DOHH2 (cell line): ENCODE measurements at regions not wholly inside any gene's neighbourhood (a gene's known extent, or its start where the extent isn't known, plus 50 kb on each side); places are given as distances from the start of the nearest gene placed in this dataset.

ENCODE experiments used
- H3F3A ChIP-seq: fragments of 200-600 bp; sonication (generic), shearing (Covaris generic); 2 replicates; pipeline ENCODE4 v1.6.0; 2016; ENCODE audit warnings: antibody characterized with exemption, mild to moderate bottlenecking; ENCODE audit not compliant: control insufficient read depth, insufficient read depth
- H3K27ac ChIP-seq: fragments of 200-600 bp; sonication (generic); 2 replicates; pipeline ENCODE4 v1.5.1; 2014; ENCODE audit warnings: low read depth, mild to moderate bottlenecking, low read length, moderate library complexity
- H3K27me3 ChIP-seq: fragments of 200-600 bp; sonication (generic); 2 replicates; pipeline ENCODE4 v1.6.1; 2014; ENCODE audit warnings: mild to moderate bottlenecking, low read length, mixed read lengths; ENCODE audit not compliant: control insufficient read depth
- H3K36me3 ChIP-seq: fragments of 200-600 bp; sonication (generic); 2 replicates; pipeline ENCODE4 v1.6.1; 2014; ENCODE audit warnings: mild to moderate bottlenecking, low read length, moderate library complexity, mixed read lengths; ENCODE audit not compliant: control insufficient read depth
- H3K4me1 ChIP-seq: fragments of 200-600 bp; sonication (generic); 2 replicates; pipeline ENCODE4 v1.6.1; 2014; ENCODE audit warnings: mild to moderate bottlenecking, low read length, mixed read lengths; ENCODE audit not compliant: control insufficient read depth
- H3K4me2 ChIP-seq: fragments of 200-600 bp; sonication (generic); 2 replicates; pipeline ENCODE4 v1.6.0; 2014; ENCODE audit warnings: mild to moderate bottlenecking, low read length, moderate library complexity
- H3K4me3 ChIP-seq: fragments of 200-600 bp; sonication (generic); 2 replicates; pipeline ENCODE4 v1.5.1; 2014; ENCODE audit warnings: mild to moderate bottlenecking, low read length, mixed read lengths
- H3K79me2 ChIP-seq: fragments of 200-600 bp; sonication (generic); 2 replicates; pipeline ENCODE4 v1.6.1; 2014; ENCODE audit warnings: mild to moderate bottlenecking, low read length, mixed read lengths; ENCODE audit not compliant: control insufficient read depth
- H3K9me2 ChIP-seq: fragments of 200-600 bp; sonication (generic); replicated peaks from 2 replicates; pipeline ENCODE4 v1.6.1; 2014; ENCODE audit warnings: mild to moderate bottlenecking, low read length, mixed read lengths; ENCODE audit not compliant: control insufficient read depth
- H3K9me3 ChIP-seq: fragments of 200-600 bp; sonication (generic); 2 replicates; pipeline ENCODE4 v1.6.1; 2014; ENCODE audit warnings: antibody characterized with exemption, low read length, mixed read lengths; ENCODE audit not compliant: control insufficient read depth, insufficient read depth
- H4K20me1 ChIP-seq: fragments of 200-600 bp; sonication (generic); 2 replicates; pipeline ENCODE4 v1.6.0; 2014; ENCODE audit warnings: low read depth, mild to moderate bottlenecking, antibody characterized with exemption, low read length, moderate library complexity; ENCODE audit not compliant: control insufficient read depth, insufficient read depth
- CTCF ChIP-seq: fragments of 200-600 bp; sonication (generic); IDR thresholded peaks from one replicate; pipeline ENCODE4 v1.5.1; 2014; ENCODE audit warnings: antibody characterized with exemption, mild to moderate bottlenecking, low read depth, low read length; ENCODE audit not compliant: poor library complexity, severe bottlenecking
- EZH2phosphoT487 ChIP-seq: fragments of 200-600 bp; sonication (generic); IDR thresholded peaks from 2 replicates; pipeline ENCODE4 v1.6.1; 2017; ENCODE audit warnings: borderline replicate concordance, mild to moderate bottlenecking, antibody characterized with exemption, low read length, moderate library complexity, mixed read lengths

DNA sequence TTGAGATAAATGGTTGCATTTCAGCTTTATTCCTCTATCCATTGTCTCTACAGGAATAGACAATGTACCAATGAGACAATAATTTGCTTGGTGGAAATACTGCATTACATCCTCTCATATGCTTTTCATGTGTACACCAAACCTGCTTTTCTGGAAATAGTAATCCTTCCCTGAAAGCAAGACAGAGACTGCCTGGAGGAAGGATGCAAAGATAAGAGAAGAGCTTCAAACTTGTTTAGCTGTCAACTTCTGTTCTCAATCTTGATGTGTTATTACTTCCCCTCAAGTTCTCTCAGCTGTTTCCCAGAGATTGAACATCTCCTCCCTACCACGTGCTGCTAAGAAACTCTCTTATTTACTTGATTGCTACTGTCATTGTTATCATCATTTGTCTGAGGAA lies 1125.4 kb upstream of the TMPRSS15 start:
- TF ChIP-seq CTCF (no peak), EZH2phosphoT487 (no peak)
- Histone ChIP-seq H3K9me2 (no peaks in the 10 kb centered on the region), H3K27ac (no peak overlapping the region), H4K20me1 (no peaks in the 10 kb centered on the region), H3K4me1 (no peaks in the 10 kb centered on the region), H3K79me2 (no peaks in the 10 kb centered on the region), H3K36me3 (no peaks in the 10 kb centered on the region), H3K27me3 (no peaks in the 10 kb centered on the region), H3K4me3 (no peak overlapping the region), H3F3A (no peaks in the 10 kb centered on the region), H3K9me3 (no peaks in the 10 kb centered on the region), H3K4me2 (no peak overlapping the region)

DNA sequence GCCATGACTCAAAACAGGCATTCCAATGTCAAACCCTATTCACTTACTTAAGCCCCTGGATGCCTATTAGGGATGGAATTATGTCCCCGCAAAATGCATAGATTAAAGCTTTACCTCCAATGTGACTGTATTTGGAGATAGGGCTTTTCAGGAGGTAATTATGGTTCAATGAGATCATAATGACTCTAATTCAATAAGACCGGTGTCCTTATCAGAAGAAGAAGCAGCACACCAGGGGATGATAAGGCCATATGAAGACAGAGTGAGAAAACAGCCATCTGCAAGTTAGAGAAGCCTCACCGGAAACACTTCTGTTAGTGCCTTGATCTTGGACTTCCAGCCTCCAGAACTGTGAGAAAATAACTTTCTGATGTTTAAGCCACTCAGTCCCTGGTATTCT lies 1131.8 kb upstream of the TMPRSS15 start:
- Histone ChIP-seq H4K20me1 (no peaks in the 10 kb centered on the region), H3F3A (no peaks in the 10 kb centered on the region), H3K9me2 (no peaks in the 10 kb centered on the region), H3K79me2 (no peaks in the 10 kb centered on the region), H3K9me3 (no peaks in the 10 kb centered on the region), H3K27ac (no peak overlapping the region), H3K4me1 (no peaks in the 10 kb centered on the region), H3K4me2 (no peak overlapping the region), H3K36me3 (no peaks in the 10 kb centered on the region), H3K4me3 (no peak overlapping the region), H3K27me3 (no peaks in the 10 kb centered on the region)
- TF ChIP-seq EZH2phosphoT487 (no peak), CTCF (no peak)

DNA sequence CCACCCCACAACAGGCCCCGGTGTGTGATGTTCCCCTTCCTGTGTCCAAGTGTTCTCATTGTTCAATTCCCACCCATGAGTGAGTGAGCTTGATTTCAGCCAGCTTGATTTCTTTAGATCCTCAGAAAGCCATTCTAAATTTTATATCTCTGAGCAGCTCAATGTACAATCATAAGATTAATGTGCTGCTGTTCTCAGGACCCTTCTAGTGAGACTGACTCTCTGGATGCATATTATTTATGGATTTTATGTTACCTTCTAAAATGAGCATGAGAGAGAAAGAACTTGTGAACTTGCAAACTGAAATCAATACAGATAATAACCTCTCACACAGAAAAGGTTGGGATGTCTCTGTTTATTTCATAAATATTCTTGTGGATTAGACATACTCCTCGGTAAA lies 1133.5 kb upstream of the TMPRSS15 start:
- Histone ChIP-seq H3K36me3 (no peaks in the 10 kb centered on the region), H4K20me1 (no peaks in the 10 kb centered on the region), H3K4me2 (no peak overlapping the region), H3K9me2 (no peaks in the 10 kb centered on the region), H3F3A (no peaks in the 10 kb centered on the region), H3K27me3 (no peaks in the 10 kb centered on the region), H3K4me3 (no peak overlapping the region), H3K9me3 (no peaks in the 10 kb centered on the region), H3K4me1 (no peaks in the 10 kb centered on the region), H3K27ac (no peak overlapping the region), H3K79me2 (no peaks in the 10 kb centered on the region)
- TF ChIP-seq CTCF (no peak), EZH2phosphoT487 (no peak)

- no peak overlapping the region for H3K4me3 ChIP-seq
- H4K20me1 ChIP-seq, result no peaks in the 10 kb centered on the region
- H3K27me3 ChIP-seq, result no peaks in the 10 kb centered on the region
- H3K27ac ChIP-seq, result no peak overlapping the region
- no peak for TF ChIP-seq CTCF
- TF ChIP-seq EZH2phosphoT487, result no peak
- H3K4me2 ChIP-seq, result no peak overlapping the region
- no peaks in the 10 kb centered on the region; the same call in 1 of the 2 replicates for H3K9me3 ChIP-seq
- no peaks in the 10 kb centered on the region for H3K36me3 ChIP-seq
- no peaks in the 10 kb centered on the region for H3K9me2 ChIP-seq
- no peaks in the 10 kb centered on the region for H3K4me1 ChIP-seq
- no peaks in the 10 kb centered on the region for H3K79me2 ChIP-seq
- H3F3A ChIP-seq, result no peaks in the 10 kb centered on the region
Measured at GRCh38 chr21:19540287-19540686, 1136.7 kb upstream of the TMPRSS15 start.
